HEK293 (cell line): ENCODE measurements at regions not wholly inside any gene's neighbourhood (a gene's known extent, or its start where the extent isn't known, plus 50 kb on each side); places are given as distances from the start of the nearest gene placed in this dataset.

Experiments
- CTCF ChIP-seq: fragments of 450-650 bp; formaldehyde crosslinking; IDR thresholded peaks from 2 replicates; pipeline ENCODE4 v1.5.1; 2016; ENCODE audit warnings: missing biosample characterization, missing genetic modification characterization
- HOXC10 ChIP-seq: sonication (generic); formaldehyde crosslinking; IDR thresholded peaks from 2 replicates; pipeline ENCODE4 v1.8.1; 2023; ENCODE audit warnings: mild to moderate bottlenecking, missing genetic modification reagents
- KLF17 ChIP-seq: fragments of 450-650 bp; formaldehyde crosslinking; IDR thresholded peaks from 2 replicates; pipeline ENCODE4 v1.5.1; 2016; ENCODE audit warnings: missing biosample characterization, missing genetic modification characterization
- YY1 ChIP-seq: fragments of 450-650 bp; formaldehyde crosslinking; IDR thresholded peaks from 2 replicates; pipeline ENCODE4 v1.5.1; 2018; ENCODE audit warnings: missing biosample characterization, missing genetic modification characterization
- ZNF112 ChIP-seq: fragments of 450-650 bp; formaldehyde crosslinking; IDR thresholded peaks from 2 replicates; pipeline ENCODE4 v1.5.0; 2017; ENCODE audit warnings: missing biosample characterization, missing genetic modification characterization
- ZNF121 ChIP-seq: fragments of 450-650 bp; formaldehyde crosslinking; IDR thresholded peaks from 2 replicates; pipeline ENCODE4 v1.5.1; 2016; ENCODE audit warnings: missing biosample characterization, missing genetic modification characterization
- ZNF629 ChIP-seq: fragments of 450-650 bp; formaldehyde crosslinking; IDR thresholded peaks from 2 replicates; pipeline ENCODE4 v1.5.1; 2017; ENCODE audit warnings: missing biosample characterization, missing genetic modification characterization
- ZNF660 ChIP-seq: fragments of 450-650 bp; IDR thresholded peaks from 2 replicates; pipeline ENCODE4 v1.5.1; 2018; ENCODE audit warnings: missing biosample characterization, mild to moderate bottlenecking, missing genetic modification characterization
- ZSCAN18 ChIP-seq: fragments of 450-650 bp; formaldehyde crosslinking; IDR thresholded peaks from 2 replicates; pipeline ENCODE4 v1.5.1; 2016; ENCODE audit warnings: missing biosample characterization, missing genetic modification characterization
- TF ChIP-seq, protein P1 (sequence below): fragments of 450-650 bp; formaldehyde crosslinking; IDR thresholded peaks from 2 replicates; pipeline ENCODE4 v1.5.1; 2016; ENCODE audit warnings: missing biosample characterization, missing genetic modification characterization

DNA sequence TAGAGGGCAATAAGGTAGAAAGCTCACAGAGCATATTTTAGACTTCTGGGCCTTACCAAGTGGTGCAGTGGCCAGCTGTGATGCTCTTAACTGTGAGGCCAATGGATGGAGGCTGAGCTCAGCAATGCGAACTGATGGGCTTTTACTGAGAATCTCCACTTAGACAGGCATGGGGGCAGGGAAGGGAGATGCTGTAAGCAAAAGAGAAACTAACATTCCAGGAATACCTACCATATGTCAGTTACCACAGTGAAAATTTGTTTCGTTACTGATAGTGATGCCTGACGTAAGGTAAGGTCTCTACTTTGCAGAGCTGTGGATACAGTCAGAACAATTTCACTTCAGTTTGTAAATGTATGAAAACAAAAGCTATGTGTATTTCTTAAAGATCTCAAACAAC is 250.6 kb upstream of the ZFHX3 start:
- TF ChIP-seq KLF17 (tag by site-specific recombination): no peak
- TF ChIP-seq ZNF112 (tag by site-specific recombination): no peak
- TF ChIP-seq CTCF (tag by site-specific recombination): no peak
- TF ChIP-seq YY1 (tag by site-specific recombination): no peak
- TF ChIP-seq ZNF121 (tag by site-specific recombination): no peak
- no peak for TF ChIP-seq ZNF629
- TF ChIP-seq ZSCAN18 (tag by site-specific recombination): no peak
- TF ChIP-seq HOXC10 (CRISPR knock-in tag): no peak
- TF ChIP-seq, protein P1, sequence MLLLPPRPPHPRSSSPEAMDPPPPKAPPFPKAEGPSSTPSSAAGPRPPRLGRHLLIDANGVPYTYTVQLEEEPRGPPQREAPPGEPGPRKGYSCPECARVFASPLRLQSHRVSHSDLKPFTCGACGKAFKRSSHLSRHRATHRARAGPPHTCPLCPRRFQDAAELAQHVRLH (tag by site-specific recombination): no peak
- TF ChIP-seq ZNF660 (tag by site-specific recombination): no peak
